ENCODE measurements at regions not wholly inside any gene's neighbourhood (a gene's known extent, or its start where the extent isn't known, plus 50 kb on each side); places are given as distances from the start of the nearest gene placed in this dataset.

DNA sequence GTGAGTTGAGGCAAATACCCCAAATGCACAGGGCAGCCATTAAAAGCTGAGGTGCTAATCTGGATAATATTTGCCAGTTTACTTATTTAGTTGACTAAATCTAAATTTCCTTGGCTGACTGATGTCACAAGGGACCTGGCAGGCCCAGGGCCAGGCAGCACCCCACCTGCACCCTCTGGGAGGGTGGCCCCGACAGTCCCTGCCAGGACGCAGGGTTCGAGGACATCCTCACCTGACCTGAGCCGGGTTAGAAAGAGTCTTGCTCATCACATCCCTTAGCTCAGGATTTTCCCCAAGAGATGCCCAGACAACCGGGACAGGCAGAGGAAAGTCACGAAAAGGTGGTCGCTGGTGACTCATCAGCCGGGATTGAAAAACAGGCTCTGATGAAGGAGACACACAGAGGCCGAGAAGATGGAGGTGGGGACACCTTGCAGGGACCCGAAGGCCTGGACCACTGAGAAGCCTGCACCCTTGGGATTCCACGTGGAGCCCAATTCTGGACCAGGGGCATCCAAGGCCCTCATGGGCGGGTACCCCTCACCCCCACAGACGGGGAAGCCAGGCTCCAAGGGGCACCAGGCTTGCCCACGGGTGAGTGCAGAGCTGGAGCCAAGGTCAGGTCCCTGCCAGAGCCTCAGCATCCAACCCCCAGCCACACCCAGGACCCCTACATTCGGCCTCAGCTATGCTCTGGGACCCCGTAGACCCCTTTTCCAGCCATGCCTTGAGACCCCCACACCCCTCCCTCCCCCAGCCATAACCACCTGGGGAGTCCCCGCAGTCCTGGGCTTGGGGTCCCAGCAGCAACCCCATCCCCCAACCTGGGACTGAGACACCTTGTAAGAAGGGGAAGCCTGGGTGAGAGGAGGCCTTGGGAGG lies 103.2 kb downstream of the SOX1 start:
- no peak for TF ChIP-seq EP300 (IDR thresholded peaks at IDR 0.05)
- TF ChIP-seq, protein P1, sequence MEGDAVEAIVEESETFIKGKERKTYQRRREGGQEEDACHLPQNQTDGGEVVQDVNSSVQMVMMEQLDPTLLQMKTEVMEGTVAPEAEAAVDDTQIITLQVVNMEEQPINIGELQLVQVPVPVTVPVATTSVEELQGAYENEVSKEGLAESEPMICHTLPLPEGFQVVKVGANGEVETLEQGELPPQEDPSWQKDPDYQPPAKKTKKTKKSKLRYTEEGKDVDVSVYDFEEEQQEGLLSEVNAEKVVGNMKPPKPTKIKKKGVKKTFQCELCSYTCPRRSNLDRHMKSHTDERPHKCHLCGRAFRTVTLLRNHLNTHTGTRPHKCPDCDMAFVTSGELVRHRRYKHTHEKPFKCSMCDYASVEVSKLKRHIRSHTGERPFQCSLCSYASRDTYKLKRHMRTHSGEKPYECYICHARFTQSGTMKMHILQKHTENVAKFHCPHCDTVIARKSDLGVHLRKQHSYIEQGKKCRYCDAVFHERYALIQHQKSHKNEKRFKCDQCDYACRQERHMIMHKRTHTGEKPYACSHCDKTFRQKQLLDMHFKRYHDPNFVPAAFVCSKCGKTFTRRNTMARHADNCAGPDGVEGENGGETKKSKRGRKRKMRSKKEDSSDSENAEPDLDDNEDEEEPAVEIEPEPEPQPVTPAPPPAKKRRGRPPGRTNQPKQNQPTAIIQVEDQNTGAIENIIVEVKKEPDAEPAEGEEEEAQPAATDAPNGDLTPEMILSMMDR (IDR thresholded peaks at IDR 0.05): no peak
